ENCODE measurements at regions not wholly inside any gene's neighbourhood (a gene's known extent, or its start where the extent isn't known, plus 50 kb on each side); places are given as distances from the start of the nearest gene placed in this dataset.

GRCh38 chr16:65222049-65222448 lies 100.2 kb upstream of the CDH11 start:
- no peak for DNase-seq

DNA sequence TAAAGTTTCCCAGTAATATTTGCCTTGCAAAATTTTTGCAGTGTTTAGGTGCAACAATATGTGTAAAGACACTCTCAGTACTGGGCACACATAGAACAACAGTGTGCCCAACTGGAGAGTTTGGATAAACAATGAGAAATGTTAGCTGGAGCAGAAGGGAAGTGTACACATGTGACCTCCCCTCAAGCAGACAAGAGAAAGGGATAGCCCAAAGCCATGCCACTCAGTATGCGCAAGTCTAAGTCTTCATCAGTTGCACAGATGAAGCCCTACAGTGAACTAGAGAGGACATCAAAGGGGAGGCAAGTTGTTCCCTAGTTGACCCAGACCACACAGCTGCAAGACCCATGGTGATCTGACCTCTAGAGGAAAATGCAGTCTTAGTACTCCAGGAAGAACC lies 97.9 kb upstream of the CDH11 start:
- DNase-seq = no peak

DNA sequence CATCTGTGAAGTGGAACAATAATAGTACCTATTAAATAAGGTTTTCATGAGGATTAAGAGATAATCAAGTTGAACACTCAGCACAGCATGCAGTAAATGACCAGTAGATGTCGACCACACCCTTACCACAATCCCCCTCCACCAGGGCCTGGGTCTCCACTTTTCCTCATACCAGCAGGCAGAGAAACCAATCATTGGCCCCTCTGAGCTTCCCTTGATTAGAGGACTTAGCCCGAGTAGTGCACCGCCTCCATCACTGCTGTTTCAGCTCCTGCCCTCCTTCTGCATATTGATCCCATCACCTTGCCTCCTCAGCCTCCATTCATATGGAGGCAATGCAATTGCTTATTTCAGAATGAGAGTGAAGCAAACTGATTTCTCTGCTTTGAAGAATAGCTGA lies 96.5 kb upstream of the CDH11 start:
- DNase-seq = no peak

GRCh38 chr16:65213866-65214595 lies 92.2 kb upstream of the CDH11 start:
- DNase-seq = no peak

DNA sequence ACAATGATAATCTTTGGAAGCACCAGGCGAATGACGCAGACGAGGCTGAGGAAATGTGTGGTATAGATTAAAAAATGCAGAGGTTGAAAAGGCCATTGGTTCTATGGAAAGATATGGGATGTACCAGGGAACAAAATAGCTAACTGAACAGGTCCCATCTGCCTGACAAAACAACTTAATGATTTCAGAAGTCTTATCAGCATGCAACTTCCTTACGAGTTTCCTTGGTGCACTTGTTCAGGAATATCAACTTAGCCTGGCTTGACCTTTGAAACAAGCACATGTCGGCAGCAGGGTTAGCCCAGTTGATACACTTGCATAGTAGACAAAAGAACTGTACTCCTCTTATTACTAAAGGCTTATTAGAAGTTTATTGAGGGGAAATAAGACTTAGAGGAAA lies 90.9 kb upstream of the CDH11 start:
- DNase-seq = no peak

GRCh38 chr16:65212240-65212639 lies 90.4 kb upstream of the CDH11 start:
- DNase-seq = no peak

- DNase-seq = no peak
These were observed 80.6 kb upstream of the CDH11 start for GRCh38 chr16:65202461-65202860.

GRCh38 chr16:65201511-65201910 lies 79.6 kb upstream of the CDH11 start:
- DNase-seq = no peak

GRCh38 chr16:65200857-65201256 lies 79.0 kb upstream of the CDH11 start:
- DNase-seq = no peak

DNA sequence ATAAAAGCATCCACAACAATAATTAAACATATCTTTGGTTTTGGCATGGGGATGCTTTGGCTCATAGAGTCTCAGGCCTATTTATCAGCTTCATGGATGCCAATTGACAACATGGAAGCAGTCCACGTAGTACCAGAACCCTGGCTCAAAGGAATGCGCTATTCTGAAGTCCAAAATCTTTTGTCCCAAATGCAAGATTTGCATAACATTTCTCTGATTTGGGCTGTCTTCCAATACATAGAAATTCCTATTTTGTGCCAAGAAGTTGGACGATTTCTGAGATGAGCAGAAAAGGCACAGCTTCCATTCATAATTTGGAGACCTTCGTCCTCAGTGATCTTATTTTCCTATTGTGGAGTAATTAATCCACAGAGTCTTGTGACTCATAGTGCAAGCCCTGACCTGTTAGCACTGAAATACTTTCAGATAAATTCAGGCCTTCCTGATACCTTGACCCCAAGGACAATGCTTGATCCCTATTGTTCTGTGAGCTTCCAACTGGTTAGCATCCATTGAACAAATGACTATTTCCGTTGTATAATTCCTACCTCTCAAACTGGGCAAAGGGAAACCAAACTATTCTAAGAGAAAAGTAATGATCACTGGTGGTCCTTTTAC lies 78.4 kb upstream of the CDH11 start:
- DNase-seq = no peak

GRCh38 chr16:65196420-65197075 lies 74.7 kb upstream of the CDH11 start:
- no peak for DNase-seq

DNA sequence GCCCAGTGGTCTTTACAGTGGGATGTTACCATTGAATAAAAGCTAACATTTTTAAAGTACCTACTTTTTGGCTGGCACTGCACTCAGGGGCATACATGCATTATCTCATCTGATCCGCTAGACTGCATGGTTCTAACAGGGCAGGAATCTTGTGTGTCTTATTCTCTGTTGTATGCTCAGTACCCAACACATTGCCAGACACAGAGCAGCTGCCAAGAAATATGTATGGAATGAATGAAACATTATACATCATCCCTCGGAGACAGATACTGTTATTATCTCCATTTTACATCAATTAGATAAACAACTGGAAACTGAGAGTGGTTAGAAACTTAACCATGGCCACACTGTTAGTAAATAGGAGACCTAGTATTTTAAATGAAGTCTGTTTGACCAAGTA lies 74.1 kb upstream of the CDH11 start:
- no peak for DNase-seq

GRCh38 chr16:65185241-65185778 lies 63.4 kb upstream of the CDH11 start:
- DNase-seq = no peak

DNA sequence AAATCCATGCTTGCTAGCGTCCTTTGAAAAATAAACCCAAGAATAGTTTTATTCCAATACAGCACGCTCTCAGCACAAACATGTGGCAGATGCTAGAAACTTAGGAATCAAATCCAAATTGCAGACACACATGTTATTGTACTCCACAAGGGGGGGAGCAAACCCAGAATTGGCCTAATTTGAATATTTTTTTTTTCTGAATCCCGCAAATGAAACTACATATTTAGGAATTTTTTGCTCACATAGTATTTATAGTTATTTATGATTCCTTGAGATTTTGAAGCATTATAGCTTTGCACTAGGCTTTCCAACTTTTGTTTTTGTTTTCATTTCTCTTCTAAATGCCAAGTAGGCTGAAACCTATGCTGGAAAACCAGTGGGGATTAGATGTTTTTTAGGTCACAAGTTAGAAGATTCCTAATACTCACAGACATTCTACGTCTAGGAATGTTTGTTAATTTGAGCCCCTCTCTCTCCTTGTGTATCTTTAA lies 59.3 kb upstream of the CDH11 start:
- DNase-seq = no peak

- DNase-seq = no peak
These were observed 56.3 kb upstream of the CDH11 start for GRCh38 chr16:65178151-65178550.

- no peak for DNase-seq
These were observed 54.7 kb upstream of the CDH11 start for GRCh38 chr16:65176603-65177002.

GRCh38 chr16:65172356-65172755 lies 50.5 kb upstream of the CDH11 start:
- no peak for DNase-seq

Data from activated CD4-positive, alpha-beta T cell treated with anti-CD3 and anti-CD28 coated beads, Interleukin-2, amount 50 U/mL, for 1 hour (primary cell).